22Rv1 (cell line): ENCODE measurements at regions not wholly inside any gene's neighbourhood (a gene's known extent, or its start where the extent isn't known, plus 50 kb on each side); places are given as distances from the start of the nearest gene placed in this dataset.

Source experiments
- CTCF ChIP-seq: fragments of 450-650 bp; IDR thresholded peaks from 2 replicates; pipeline ENCODE4 v1.5.1; 2017; ENCODE audit warnings: mild to moderate bottlenecking
- ZFX ChIP-seq: fragments of 450-650 bp; IDR thresholded peaks from 2 replicates; pipeline ENCODE4 v1.6.1; 2017; ENCODE audit warnings: antibody characterized with exemption, borderline replicate concordance

- TF ChIP-seq CTCF = no peak
- TF ChIP-seq ZFX = no peak
Measured at GRCh38 chr2:145654746-145655145, 1134.8 kb upstream of the ZEB2 start.
